HCT116 (cell line): ENCODE measurements at regions not wholly inside any gene's neighbourhood (a gene's known extent, or its start where the extent isn't known, plus 50 kb on each side); places are given as distances from the start of the nearest gene placed in this dataset.

Source experiments
- ATAC-seq: fragments of 200-7000 bp; cut with Tn5 transposase; 2 replicates; pipeline ENCODE4 v1.9.1; 2020; ENCODE audit warnings: mild to moderate bottlenecking, moderate library complexity
- BruUV-seq: library from RNA; stranded (reverse); fragments of 400-500 nt; replicated peaks from 2 replicates; lab custom pipeline; 2021; lab: Mats Ljungman, UMichigan
- CTCF ChIA-PET: fragments of 300-600 bp; sonication (Branson Sonifier 250); formaldehyde crosslinking; loops from one replicate; lab custom pipeline; 2021; ENCODE audit warnings: antibody characterized with exemption; lab: Charles Lee
- POLR2A ChIA-PET: fragments of 300-600, 350-600 bp; sonication (Branson Sonifier 250); formaldehyde crosslinking; loops from one replicate; lab custom pipeline; 2021; ENCODE audit warnings: antibody characterized with exemption; lab: Charles Lee
- RAD21 ChIA-PET, 2 experiments: fragments of 300-600 bp; sonication (Branson Sonifier 250); formaldehyde crosslinking; loops; one replicate each; lab custom pipeline; 2023; ENCODE audit warnings: low total read pairs in 2 of 2; ENCODE audit not compliant: uncharacterized antibody in 2 of 2, unreplicated experiment in 2 of 2, low non-redundant PET in 1 of 2; lab: Charles Lee
- DNase-seq: peaks from one replicate; pipeline ENCODE4 v3.0.0-alpha.2; 2010; ENCODE audit warnings: low read depth, low spot score
- H2AFZ ChIP-seq: fragments of 200-600 bp; shearing (Covaris generic), sonication (generic); 2 replicates; pipeline ENCODE4 v1.6.1; 2017; ENCODE audit warnings: low read depth, mixed run types, mixed read lengths, antibody characterized with exemption, low read length; ENCODE audit not compliant: poor library complexity, severe bottlenecking
- H3K27ac ChIP-seq: 2 replicates; pipeline ENCODE4 v1.5.1; 2012; ENCODE audit warnings: low read depth, low read length
- H3K27me3 ChIP-seq: fragments of 200-600 bp; sonication (generic); 2 replicates; pipeline ENCODE4 v1.6.1; 2016; ENCODE audit warnings: mixed run types, low read length, mixed read lengths; ENCODE audit not compliant: insufficient read depth
- H3K36me3 ChIP-seq, 2 experiments: fragments of 200-500 bp in 1 of 2; fragments of 200-600 bp in 1 of 2; sonication (Bioruptor generic) in 1 of 2; sonication (generic) in 1 of 2; 2 replicates each; pipeline versions ENCODE4 v1.5.1 to v1.6.1; 2014 to 2016; ENCODE audit warnings: low read length in 2 of 2, inconsistent platforms in 1 of 2, mixed read lengths in 1 of 2, mixed run types in 1 of 2; ENCODE audit not compliant: insufficient read depth in 2 of 2, control insufficient read depth in 1 of 2
- H3K4me1 ChIP-seq, 2 experiments: fragments of 200-600 bp in 1 of 2; sonication (generic) in 1 of 2; 2 replicates each; pipeline versions ENCODE4 v1.5.1 to v1.6.1; 2012 to 2017; ENCODE audit warnings: low read length in 2 of 2, inconsistent platforms in 1 of 2, mild to moderate bottlenecking in 1 of 2, mixed read lengths in 1 of 2, mixed run types in 1 of 2, moderate library complexity in 1 of 2; ENCODE audit not compliant: insufficient read depth in 2 of 2, control insufficient read depth in 1 of 2
- H3K4me2 ChIP-seq: fragments of 200-600 bp; sonication (generic); 2 replicates; pipeline ENCODE4 v1.6.1; 2017; ENCODE audit warnings: mixed run types, low read length, mixed read lengths
- H3K4me3 ChIP-seq, 2 experiments: fragments of 200-600 bp in 1 of 2; sonication (generic) in 1 of 2; replicated peaks in 1 of 2; 2 replicates each; pipeline ENCODE4 v1.5.1; 2011 to 2016; ENCODE audit warnings: low read length in 2 of 2, control low read depth in 1 of 2, low read depth in 1 of 2, mild to moderate bottlenecking in 1 of 2, mixed read lengths in 1 of 2, mixed run types in 1 of 2
- H3K79me2 ChIP-seq: fragments of 200-600 bp; sonication (generic); 2 replicates; pipeline ENCODE4 v1.6.1; 2017; ENCODE audit warnings: mild to moderate bottlenecking, mixed run types, low read length, moderate library complexity, mixed read lengths; ENCODE audit not compliant: insufficient read depth
- H3K9ac ChIP-seq: fragments of 200-600 bp; sonication (generic); 2 replicates; pipeline ENCODE4 v1.6.1; 2016; ENCODE audit warnings: low read length, mixed read lengths
- H3K9me2 ChIP-seq: fragments of 200-600 bp; sonication (generic), shearing (Covaris generic); 2 replicates; pipeline ENCODE4 v1.6.1; 2017; ENCODE audit warnings: mixed run types, mild to moderate bottlenecking, moderate library complexity; ENCODE audit not compliant: insufficient read depth
- H3K9me3 ChIP-seq, 2 experiments: fragments of 200-500 bp in 1 of 2; fragments of 200-600 bp in 1 of 2; sonication (Bioruptor generic) in 1 of 2; sonication (generic) in 1 of 2; 2 replicates each; pipeline ENCODE4 v1.6.1; 2014 to 2017; ENCODE audit warnings: low read length in 2 of 2, mixed read lengths in 2 of 2, inconsistent platforms in 1 of 2, low read depth in 1 of 2, mild to moderate bottlenecking in 1 of 2, mixed run types in 1 of 2, moderate library complexity in 1 of 2; ENCODE audit not compliant: control insufficient read depth in 1 of 2, insufficient read depth in 1 of 2
- H4K20me1 ChIP-seq: fragments of 200-600 bp; sonication (generic), shearing (Covaris generic); 2 replicates; pipeline ENCODE4 v1.6.1; 2017; ENCODE audit warnings: mixed run types, mild to moderate bottlenecking, moderate library complexity; ENCODE audit not compliant: insufficient read depth
- ATF3 ChIP-seq: IDR thresholded peaks from 2 replicates; pipeline ENCODE4 v1.6.1; 2012
- CTCF ChIP-seq, 3 experiments: fragments of 200-600 bp in 1 of 3; sonication (generic) in 1 of 3; IDR thresholded peaks in 2 of 3; conservative IDR thresholded peaks in 1 of 3; 2 replicates each; pipeline ENCODE4 v1.5.1; 2012 to 2017; ENCODE audit warnings: low read depth in 2 of 3, low read length in 2 of 3, antibody characterized with exemption in 1 of 3, borderline replicate concordance in 1 of 3, control low read depth in 1 of 3, mild to moderate bottlenecking in 1 of 3, mixed read lengths in 1 of 3, mixed run types in 1 of 3, moderate library complexity in 1 of 3; ENCODE audit not compliant: insufficient read depth in 1 of 3
- EGR1 ChIP-seq: IDR thresholded peaks from 2 replicates; pipeline ENCODE4 v1.6.1; 2012; ENCODE audit warnings: low read depth
- ELF1 ChIP-seq: IDR thresholded peaks from 2 replicates; pipeline ENCODE4 v1.6.1; 2012; ENCODE audit warnings: low read depth, borderline replicate concordance
- EZH2 ChIP-seq: fragments of 200-600 bp; sonication (generic); IDR thresholded peaks from 2 replicates; pipeline ENCODE4 v1.6.1; 2017; ENCODE audit warnings: antibody characterized with exemption, mixed run types
- EZH2phosphoT487 ChIP-seq: fragments of 200-600 bp; IDR thresholded peaks from 2 replicates; pipeline ENCODE4 v1.6.1; 2018; ENCODE audit warnings: antibody characterized with exemption, borderline replicate concordance
- FOSL1 ChIP-seq: IDR thresholded peaks from 2 replicates; pipeline ENCODE4 v1.6.1; 2012; ENCODE audit warnings: low read depth
- POLR2AphosphoS5 ChIP-seq: IDR thresholded peaks from 2 replicates; pipeline ENCODE4 v1.6.1; 2011; ENCODE audit warnings: mild to moderate bottlenecking, low read depth, low read length, moderate library complexity
- RAD21 ChIP-seq: IDR thresholded peaks from 2 replicates; pipeline ENCODE4 v1.6.1; 2012; ENCODE audit warnings: low read depth, mild to moderate bottlenecking
- REST ChIP-seq: IDR thresholded peaks from 2 replicates; pipeline ENCODE4 v1.6.1; 2012; ENCODE audit warnings: low read depth
- SP1 ChIP-seq: IDR thresholded peaks from 2 replicates; pipeline ENCODE4 v1.6.1; 2012; ENCODE audit warnings: low read depth
- TCF7L2 ChIP-seq: IDR thresholded peaks from 2 replicates; pipeline ENCODE4 v1.7.0; 2011; ENCODE audit warnings: borderline replicate concordance, inconsistent platforms; ENCODE audit not compliant: insufficient read depth, insufficient read length; ENCODE audit errors: extremely low read depth
- YY1 ChIP-seq: IDR thresholded peaks from 2 replicates; pipeline ENCODE4 v1.6.1; 2011; ENCODE audit warnings: low read length, low read depth, moderate library complexity, mild to moderate bottlenecking; ENCODE audit not compliant: insufficient replicate concordance; ENCODE audit errors: extremely low read depth
- ZBTB33 ChIP-seq: IDR thresholded peaks from 2 replicates; pipeline ENCODE4 v1.6.1; 2011; ENCODE audit warnings: mild to moderate bottlenecking, low read length, moderate library complexity; ENCODE audit not compliant: insufficient replicate concordance; ENCODE audit errors: extremely low read depth
- ZFX ChIP-seq: fragments of 450-650 bp; IDR thresholded peaks from 2 replicates; pipeline ENCODE4 v1.6.1; 2017
- ZNF274 ChIP-seq: fragments of 200-500 bp; sonication (Bioruptor generic); IDR thresholded peaks from 2 replicates; pipeline ENCODE4 v1.6.1; 2014; ENCODE audit warnings: mild to moderate bottlenecking, low read depth, low read length, inconsistent platforms
- intact Hi-C: fragments of 100-400 bp; cut with micrococcal nuclease; formaldehyde crosslinking; loops from 2 replicates; pipeline ENCODE4 v1.10.0; 2022

- H3K79me2 ChIP-seq: no peaks in the 10 kb centered on the region
- no peak overlapping the region for H3K4me3 ChIP-seq
- ATAC-seq: no peak
- no peaks in the 10 kb centered on the region for H3K36me3 ChIP-seq
- H3K27ac ChIP-seq: no peak overlapping the region
- no peaks in the 10 kb centered on the region for H3K9me3 ChIP-seq
- ChIA-PET POLR2A (no interaction called here), RAD21 (no interaction called here), CTCF (no interaction called here)
- H3K27me3 ChIP-seq: no peaks in the 10 kb centered on the region
- TF ChIP-seq EZH2phosphoT487 (no peak), CTCF (IDR thresholded peaks at IDR 0.05 in 2 of 3, conservative IDR thresholded peaks at IDR 0.05 in 1 of 3; ENCODE audit: borderline replicate concordance in 1 of 3, insufficient read depth in 1 of 3, low read depth in 2 of 3, low read length in 2 of 3) (no peak), TCF7L2 (no peak), ZBTB33 (no peak), SP1 (no peak), POLR2AphosphoS5 (no peak), FOSL1 (no peak), YY1 (no peak), ATF3 (no peak), ZNF274 (no peak), EGR1 (no peak), EZH2 (no peak), ZFX (no peak), REST (no peak), RAD21 (no peak), ELF1 (no peak)
- intact Hi-C loops: no loop called here
- H3K4me1 ChIP-seq: peaks cover 0 to 7% of the 10 kb centered on the region in 2 experiments; a peak in 1 of 4 replicates
- H3K4me2 ChIP-seq: no peak overlapping the region
- BruUV-seq: no TSS peak
- H3K9ac ChIP-seq: no peak overlapping the region
- no peaks in the 10 kb centered on the region for H3K9me2 ChIP-seq
- no peak overlapping the region for H2AFZ ChIP-seq
- DNase-seq: no peak
- H4K20me1 ChIP-seq: no peaks in the 10 kb centered on the region
Measured at GRCh38 chr12:131613186-131613585, 97.7 kb upstream of the SFSWAP start.
